Astrocyte of the spinal cord (primary cell): ENCODE measurements at regions not wholly inside any gene's neighbourhood (a gene's known extent, or its start where the extent isn't known, plus 50 kb on each side); places are given as distances from the start of the nearest gene placed in this dataset.
A peak's percentile ranks its signal among the peaks of the same experiment; 100 is the strongest.

Experiments used
- DNase-seq: peaks from one replicate; pipeline ENCODE4 v3.0.0; 2011; ENCODE audit warnings: low read depth, low spot score
- H3K4me3 ChIP-seq: 2 replicates; pipeline ENCODE4 v1.5.1; 2011; ENCODE audit warnings: low read depth, mild to moderate bottlenecking, low read length, moderate library complexity
- CTCF ChIP-seq: IDR thresholded peaks from 2 replicates; pipeline ENCODE4 v1.5.1; 2012; ENCODE audit warnings: low read depth, mild to moderate bottlenecking, low read length, inconsistent platforms
- in situ Hi-C: cut with HindIII; loops from 2 replicates; pipeline ENCODE4 v1.10.0; 2017; ENCODE audit warnings: low sequenced_read_pairs

DNA sequence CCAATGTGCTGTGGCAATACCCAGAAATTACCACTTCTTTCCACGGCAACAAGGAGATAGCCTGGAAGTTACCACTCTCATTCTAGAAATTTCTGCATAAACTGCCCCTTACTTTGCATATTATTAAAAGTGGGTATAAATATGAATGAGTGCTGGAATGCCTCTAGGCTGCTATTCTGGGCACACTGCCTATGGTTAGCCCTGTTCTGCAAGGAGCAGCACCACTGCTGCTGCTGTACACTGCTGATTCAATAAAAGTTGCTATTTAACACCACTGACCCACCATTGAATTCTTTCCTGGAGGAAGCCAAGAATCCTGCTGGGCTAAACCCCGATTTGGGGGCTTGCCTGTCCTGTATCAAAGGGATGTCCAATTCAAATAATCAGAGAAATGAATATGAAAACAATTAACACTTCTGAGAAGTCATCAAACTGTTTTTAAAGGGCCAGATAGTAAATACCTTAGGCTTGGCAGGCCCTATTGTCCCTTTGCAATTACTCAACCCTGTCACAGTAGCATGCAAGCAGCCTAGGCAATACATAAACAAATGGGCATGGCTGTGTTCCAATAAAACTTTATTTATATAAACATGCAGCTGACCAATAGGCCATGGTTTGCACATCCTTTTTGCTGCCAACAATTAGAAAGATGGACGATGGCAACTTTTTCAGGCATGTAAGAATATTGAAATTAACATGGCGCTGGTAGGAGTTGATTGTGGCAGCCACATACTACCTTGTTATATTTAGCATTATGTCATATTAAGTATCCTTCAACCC is 369.4 kb upstream of the B3GALT2 start:
- DNase-seq = no peak
- in situ Hi-C loops = no loop called here
- TF ChIP-seq CTCF = no peak
- no peak overlapping the region for H3K4me3 ChIP-seq

- TF ChIP-seq CTCF = no peak
- no peak overlapping the region for H3K4me3 ChIP-seq
- no peak for DNase-seq
- in situ Hi-C loops = no loop called here
Measured at GRCh38 chr1:193553564-193553963, 367.2 kb upstream of the B3GALT2 start.

DNA sequence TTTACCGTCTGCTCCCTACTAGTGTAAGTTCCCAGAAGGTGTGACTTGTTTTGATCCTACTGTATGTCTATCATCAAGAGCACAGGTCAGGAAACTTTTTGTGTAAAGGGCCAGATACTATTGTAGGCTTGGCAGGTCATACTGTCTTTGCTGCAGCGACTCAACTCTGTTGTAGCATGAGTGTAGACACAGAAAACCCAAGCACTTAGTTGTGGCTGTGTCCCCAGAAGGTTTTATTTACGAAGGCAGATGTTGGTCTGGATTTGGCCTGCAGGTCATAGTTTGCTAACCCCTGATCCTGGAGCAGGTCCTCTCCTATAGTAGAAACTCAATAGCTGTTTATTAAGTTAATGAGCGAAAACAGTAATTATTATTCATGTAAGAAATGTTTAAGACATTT is 365.9 kb upstream of the B3GALT2 start:
- DNase-seq = no peak
- in situ Hi-C loops = no loop called here
- TF ChIP-seq CTCF = no peak
- no peak overlapping the region for H3K4me3 ChIP-seq

GRCh38 chr1:193549081-193549480 is 362.7 kb upstream of the B3GALT2 start:
- TF ChIP-seq CTCF = no peak
- no peak for DNase-seq
- H3K4me3 ChIP-seq = no peak overlapping the region
- in situ Hi-C loops = no loop called here

- TF ChIP-seq CTCF = no peak
- in situ Hi-C loops = no loop called here
- H3K4me3 ChIP-seq = no peak overlapping the region
- peak; percentile 56 for DNase-seq
Measured at GRCh38 chr1:193545171-193545570, 358.8 kb upstream of the B3GALT2 start.

GRCh38 chr1:193543259-193543658 is 356.8 kb upstream of the B3GALT2 start:
- no peak for TF ChIP-seq CTCF
- in situ Hi-C loops = no loop called here
- H3K4me3 ChIP-seq = no peak overlapping the region
- no peak for DNase-seq
